SH-SY5Y (cell line): ENCODE measurements at regions not wholly inside any gene's neighbourhood (a gene's known extent, or its start where the extent isn't known, plus 50 kb on each side); places are given as distances from the start of the nearest gene placed in this dataset.

ENCODE experiments used
- GATA2 ChIP-seq: IDR thresholded peaks from 2 replicates; pipeline ENCODE4 v1.6.1; 2011; ENCODE audit warnings: mild to moderate bottlenecking, low read depth, low read length
- GATA3 ChIP-seq: IDR thresholded peaks from 2 replicates; pipeline ENCODE4 v1.6.1; 2011; ENCODE audit warnings: low read depth, mild to moderate bottlenecking, low read length, moderate library complexity

DNA sequence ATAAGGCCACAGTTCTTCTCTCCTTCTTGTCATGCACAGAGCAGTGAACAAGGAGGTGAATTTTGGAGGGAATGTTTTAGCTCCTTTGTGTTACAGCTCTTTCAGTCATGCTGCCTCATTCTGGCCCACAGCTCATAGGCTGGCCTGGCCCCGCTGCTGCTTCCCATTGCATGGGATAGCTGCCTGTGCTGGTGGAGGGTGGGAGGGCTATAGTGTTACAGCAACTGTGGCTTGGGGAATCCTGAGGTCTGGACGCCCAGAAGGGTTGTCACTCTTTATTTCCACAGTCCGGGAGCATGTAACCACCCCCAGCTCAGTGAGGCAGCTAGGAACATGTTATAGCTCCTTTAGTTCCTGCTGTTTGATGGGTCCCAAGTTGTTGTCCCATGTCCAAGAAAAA is 210.3 kb downstream of the AMY1C start:
- TF ChIP-seq GATA3 (no peak), GATA2 (no peak)

DNA sequence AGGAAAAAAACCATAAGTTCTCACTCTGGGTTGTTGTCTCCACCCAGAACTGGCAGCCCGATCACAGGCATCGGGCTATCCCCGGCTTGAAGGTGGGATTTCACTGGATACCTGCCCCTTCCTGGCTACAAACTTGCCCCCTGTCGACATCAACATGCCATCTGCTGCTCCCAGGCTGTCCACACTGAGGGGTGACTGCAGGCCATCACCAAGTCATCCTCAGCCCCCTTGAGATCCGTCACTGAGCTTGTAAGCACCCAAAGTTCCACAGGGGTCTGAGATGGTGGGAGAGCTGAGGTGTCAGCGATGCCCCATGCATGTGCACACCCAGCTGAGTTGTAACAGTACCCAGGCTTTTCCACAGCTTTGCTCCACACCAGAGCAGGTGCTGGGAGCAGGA is 211.0 kb downstream of the AMY1C start:
- TF ChIP-seq GATA3 (no peak), GATA2 (no peak)

DNA sequence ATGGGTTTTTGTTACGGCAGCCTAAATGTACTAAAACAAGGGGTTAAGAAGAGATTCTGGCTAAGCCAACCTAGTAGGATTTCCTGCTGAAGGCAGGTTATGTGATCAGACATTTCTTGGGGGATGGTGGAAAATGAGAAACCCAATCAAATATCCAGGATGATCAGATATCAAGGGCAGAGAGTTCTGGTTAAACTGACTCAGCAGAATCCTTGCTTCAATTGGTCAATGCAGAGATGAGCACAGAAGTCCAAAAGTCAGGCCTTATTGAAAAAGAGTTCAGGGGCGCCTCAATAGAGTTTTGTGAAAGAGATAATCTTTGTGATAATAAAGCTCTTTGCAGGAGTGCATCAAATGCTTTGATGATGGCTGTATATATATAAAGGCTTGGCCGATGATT is 237.1 kb downstream of the AMY1C start:
- TF ChIP-seq GATA2 (no peak), GATA3 (no peak)

DNA sequence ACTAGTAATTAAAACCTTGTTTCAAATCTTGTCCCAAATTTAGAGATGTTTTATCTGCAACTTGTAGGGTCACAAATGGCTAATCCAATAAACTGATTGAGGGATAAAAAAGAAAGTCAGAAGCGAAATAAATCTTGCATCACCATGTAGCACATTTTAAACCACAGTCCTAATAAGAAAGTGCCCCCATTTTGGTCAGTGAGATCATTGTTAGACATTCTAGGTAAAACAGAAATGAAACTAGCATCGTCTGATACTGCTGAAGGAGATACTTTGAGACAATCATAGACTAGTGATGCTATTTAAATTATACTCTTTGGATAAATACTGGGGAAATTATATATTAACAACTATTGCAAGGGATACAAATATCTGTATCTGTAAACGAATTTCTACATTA is 247.9 kb downstream of the AMY1C start:
- TF ChIP-seq GATA2 (no peak), GATA3 (no peak)

DNA sequence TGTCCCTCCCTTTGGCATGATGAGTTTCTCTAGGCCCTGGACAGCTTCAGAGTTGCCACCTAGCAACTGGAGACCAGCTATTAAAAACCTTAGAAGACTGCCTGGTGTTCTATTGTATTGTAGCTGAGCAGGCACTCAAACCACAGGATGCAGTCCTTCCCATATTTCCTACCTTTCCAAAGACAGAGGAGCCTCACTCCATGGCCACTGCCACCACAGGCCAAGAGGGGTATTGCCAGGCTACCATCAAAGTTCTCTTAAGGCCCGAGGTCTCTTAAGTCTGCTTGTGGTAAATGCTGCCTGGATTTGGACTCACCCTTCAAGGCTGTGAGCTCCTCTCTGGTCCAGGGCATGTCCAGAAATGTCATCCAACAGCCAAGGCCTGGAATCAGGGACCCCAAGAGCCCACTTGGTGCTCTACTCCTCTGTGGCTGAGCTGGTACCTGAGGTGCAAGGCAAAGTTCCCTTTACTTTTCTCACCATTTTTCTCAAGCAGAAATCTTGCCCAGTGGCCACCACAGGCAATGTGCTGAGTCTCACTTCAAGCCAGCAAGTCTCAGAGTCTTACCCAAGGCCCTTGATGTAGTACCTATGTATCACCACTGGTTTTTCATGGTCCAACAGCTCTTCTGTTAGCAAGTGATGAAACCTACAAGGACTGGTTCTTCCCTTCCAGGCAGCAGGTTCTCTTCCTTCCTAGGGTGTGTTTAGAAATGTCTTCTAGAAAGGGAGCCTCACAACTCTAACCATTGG is 269.4 kb downstream of the AMY1C start:
- TF ChIP-seq GATA3 (no peak), GATA2 (no peak)

DNA sequence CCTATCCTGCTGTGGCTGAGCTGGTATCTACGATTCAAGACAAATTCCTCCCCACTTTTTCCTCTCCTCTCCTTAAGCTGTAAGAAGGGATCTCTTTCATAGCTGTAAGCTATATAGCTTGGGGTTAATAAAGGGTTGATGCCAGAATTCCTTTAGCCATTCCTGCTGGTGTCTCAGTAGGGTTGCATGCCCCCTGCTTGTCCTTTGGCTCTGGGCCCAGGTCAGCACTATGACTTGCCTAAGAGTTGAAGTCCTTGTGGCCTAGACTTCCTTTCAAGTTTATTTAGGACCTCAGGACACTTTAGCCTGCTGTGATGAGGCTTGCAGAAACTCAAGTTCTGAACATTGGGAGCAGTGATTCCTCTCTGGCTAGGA is 270.0 kb downstream of the AMY1C start:
- TF ChIP-seq GATA2 = no peak
- no peak for TF ChIP-seq GATA3

DNA sequence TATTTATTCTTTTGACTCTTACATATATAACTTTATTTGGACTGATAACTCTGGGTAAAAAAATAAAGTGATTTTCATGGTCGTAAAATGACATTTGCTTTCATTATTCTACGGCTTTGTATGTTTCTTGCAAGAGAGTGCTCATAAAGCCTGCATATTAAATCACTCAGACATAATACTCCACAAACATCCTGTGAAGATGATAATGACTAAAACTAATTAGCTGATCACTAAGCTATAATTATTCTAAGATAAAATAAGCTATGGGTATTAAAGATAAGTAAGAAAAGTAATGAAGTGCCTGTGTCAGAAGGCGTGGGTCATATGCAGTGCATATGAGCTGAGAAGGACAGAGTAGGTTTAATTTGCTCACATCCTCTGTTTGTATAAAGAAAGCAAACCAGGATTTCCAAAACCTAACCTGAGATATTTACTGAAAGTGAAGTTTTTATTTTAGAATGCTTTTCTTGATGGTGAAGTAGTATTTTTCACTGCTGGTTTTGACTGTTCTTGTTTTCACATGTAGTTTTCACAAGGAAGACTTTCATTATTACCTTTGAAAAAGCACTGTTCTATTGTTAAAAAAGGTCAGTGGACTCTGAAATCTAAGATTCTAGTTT is 278.8 kb downstream of the AMY1C start:
- TF ChIP-seq GATA2 (no peak), GATA3 (no peak)

DNA sequence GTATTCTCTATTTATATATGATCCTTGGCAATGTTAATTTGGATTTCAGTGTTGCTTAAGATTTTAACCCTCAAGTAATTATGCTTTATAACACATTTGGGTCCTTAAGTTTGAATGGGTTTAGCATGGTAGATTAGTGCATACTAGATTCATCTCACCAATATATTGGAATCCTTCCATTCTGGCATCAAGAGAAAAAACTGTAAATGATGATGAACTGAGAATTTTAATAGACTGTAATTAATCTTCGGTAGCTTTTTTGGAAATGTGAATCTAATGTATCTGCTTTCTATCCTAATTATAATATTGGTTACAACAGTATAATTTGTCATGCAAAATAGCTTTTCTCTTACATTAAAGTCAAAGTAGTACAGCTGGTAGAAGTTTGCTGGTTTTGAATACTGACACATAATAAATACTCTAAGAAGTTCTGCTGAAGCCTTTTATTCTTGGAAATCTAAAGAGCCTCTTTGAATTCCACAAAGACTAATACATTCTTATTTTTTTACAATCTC is 279.8 kb downstream of the AMY1C start:
- TF ChIP-seq GATA2 (no peak), GATA3 (no peak)

DNA sequence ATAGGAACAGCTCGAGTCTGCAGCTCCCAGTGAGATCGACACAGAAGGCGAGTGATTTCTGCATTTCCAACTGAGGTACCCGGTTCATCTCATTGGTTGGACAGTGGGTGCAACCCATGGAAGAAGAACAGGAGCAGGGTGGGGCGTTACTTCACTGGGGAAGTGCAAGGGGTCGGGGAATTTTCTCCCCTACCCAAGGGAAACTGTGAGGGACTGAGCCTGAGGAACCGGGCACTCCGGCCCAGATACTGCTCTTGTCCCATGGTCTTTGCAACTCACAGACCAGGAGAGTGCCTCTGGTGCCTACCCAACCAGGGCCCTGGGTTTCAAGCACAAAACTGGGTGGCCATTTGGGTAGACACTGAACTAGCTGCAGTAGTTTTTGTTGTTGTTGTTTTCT is 307.1 kb downstream of the AMY1C start:
- TF ChIP-seq GATA2 (no peak), GATA3 (no peak)

DNA sequence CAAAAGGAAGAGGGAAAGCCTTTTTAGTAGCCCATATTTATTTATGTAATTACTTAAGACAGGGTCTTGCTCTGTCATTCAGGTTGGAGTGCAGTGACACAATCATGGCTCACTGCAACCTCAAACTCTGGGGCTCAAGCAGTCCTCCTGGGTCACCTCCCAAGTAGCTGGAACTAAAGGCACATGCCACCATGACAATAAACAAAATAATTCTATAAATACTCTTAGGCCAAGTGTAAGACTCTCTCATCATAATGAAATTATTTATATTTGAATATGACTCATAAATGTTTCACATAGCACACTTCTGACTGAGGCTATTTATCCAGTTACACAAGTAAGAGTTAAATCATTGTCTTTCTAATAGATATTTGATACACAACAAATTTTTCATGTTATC is 314.7 kb downstream of the AMY1C start:
- TF ChIP-seq GATA3 = no peak
- TF ChIP-seq GATA2 = no peak

DNA sequence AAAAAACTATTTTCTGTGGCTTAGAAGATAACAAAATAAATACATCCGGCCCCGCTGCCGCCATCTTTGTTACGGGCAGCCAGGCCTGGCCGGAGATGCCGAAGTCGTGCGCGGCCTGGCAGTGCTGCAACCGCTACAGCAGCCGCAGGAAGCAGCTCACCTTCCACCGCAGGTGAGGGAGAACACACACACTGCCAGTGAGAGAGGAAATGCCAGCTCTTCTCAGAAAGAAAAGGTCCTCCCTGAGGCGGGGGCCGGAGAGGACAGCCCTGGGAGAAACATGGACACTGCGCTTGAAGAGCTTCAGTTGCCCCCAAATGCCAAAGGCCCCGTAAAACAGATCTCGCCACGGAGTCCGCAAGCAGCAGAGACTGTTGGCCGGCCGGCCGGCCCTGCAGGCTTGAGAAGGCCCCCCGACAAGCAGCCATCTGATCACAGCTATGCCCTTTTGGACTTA is 323.2 kb downstream of the AMY1C start:
- TF ChIP-seq GATA3 = no peak
- no peak for TF ChIP-seq GATA2

DNA sequence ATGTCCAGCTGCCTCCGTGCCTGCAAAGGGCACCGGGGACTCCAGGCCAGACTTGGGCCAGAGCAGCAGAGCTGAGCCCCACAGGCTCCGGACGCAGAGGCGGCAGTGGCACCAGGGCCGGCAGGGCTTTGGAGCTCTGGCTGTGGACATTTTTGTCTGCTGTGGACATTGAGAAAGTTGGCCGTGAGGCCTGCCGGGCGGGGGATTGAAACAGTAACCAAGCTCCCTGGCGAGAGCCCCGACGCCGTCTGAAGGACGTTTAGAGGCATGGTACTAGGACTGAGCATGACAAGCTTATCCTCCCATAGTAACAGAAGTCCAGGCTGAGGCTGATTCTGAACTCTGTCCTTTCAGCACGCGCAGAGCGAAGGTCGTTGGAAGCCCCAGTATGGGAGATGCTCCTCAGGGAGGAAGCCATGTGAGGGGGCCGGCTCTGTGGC is 323.8 kb downstream of the AMY1C start:
- TF ChIP-seq GATA2 (no peak), GATA3 (no peak)

DNA sequence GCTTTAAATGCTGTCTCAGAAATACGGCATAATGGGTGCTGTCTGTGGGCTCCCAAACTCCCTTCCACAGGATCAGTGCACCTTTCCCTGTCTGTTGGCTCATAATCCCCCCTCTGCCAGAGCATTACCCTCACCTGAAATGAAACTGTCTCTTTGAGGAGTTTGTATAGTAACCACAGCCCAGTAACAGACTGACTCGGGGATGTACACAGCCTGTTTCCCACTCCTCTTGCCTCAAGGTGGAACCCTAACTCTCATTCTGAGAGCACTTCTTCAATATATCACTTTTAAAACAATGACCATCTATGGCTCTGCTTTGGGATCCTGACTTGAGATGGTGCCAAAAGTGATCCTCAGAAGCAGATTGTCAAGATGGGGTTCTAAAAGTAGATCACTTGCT is 332.5 kb downstream of the AMY1C start:
- TF ChIP-seq GATA3 (no peak), GATA2 (no peak)

DNA sequence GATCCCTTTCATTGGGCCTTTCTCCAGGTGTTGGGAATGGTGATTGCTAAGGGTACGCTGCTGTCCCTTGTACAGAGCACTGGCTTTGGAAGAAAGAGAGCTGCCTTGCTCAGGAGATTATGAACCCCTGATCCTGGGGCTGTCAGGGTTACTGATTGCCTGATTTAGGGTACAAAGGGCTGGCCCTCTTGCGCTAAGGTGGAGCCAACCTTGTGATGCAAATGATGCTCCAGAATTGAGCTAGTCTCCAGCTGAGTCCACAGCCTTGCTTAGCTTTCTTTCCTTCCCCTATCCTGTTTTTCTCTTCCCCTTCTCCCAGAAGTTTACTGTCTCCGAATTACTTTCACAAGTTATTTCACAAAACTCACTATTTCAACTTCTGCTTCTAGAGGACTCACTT is 334.7 kb downstream of the AMY1C start:
- TF ChIP-seq GATA3 = no peak
- no peak for TF ChIP-seq GATA2

DNA sequence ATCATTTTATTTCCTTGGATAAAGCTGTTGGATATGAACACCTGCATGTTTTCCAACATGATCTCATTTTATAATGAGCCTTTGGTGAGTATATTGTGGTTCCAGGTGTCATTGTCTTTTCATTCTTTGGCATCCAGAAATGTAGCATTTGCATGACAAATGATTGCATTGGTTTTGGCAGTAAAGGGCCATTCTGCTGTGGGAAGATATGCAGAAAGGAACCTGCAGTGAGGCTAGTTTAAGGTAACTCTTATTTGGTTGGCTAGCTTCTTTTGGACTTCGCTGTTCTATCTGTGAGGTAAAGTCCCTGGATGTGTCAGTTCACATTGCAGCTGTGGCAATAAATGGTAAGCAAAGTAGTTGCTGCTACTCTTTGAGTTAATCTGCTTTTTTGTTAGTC is 343.0 kb downstream of the AMY1C start:
- TF ChIP-seq GATA3 (no peak), GATA2 (no peak)
